Ovary (tissue), 7 donors: ENCODE measurements at regions not wholly inside any gene's neighbourhood (a gene's known extent, or its start where the extent isn't known, plus 50 kb on each side); places are given as distances from the start of the nearest gene placed in this dataset.

Experiments used
- DNase-seq, 5 donors: peaks; one replicate each; pipeline ENCODE4 v3.0.0-alpha.2; 2019 to 2020
- H3K27ac ChIP-seq, 2 donors: fragments of 200-600 bp; one replicate each; pipeline versions ENCODE4 v1.5.1 to v1.8.0; 2019 to 2022
- H3K27me3 ChIP-seq: fragments of 200-600 bp; one replicate; pipeline ENCODE4 v1.8.0; 2022
- H3K36me3 ChIP-seq: fragments of 200-600 bp; sonication (generic); one replicate; pipeline ENCODE4 v1.5.1; 2019
- H3K4me1 ChIP-seq: one replicate; pipeline ENCODE4 v1.8.1; 2013; ENCODE audit warnings: mild to moderate bottlenecking, moderate library complexity; ENCODE audit not compliant: insufficient read depth
- H3K4me3 ChIP-seq: fragments of 200-600 bp; sonication (generic); one replicate; pipeline ENCODE4 v1.5.1; 2017
- H3K9me3 ChIP-seq, 2 donors: fragments of 200-600 bp in 1 of 2; sonication (generic) in 1 of 2; one replicate each; pipeline versions ENCODE4 v1.5.1 to v1.8.1; 2013 to 2019; ENCODE audit warnings: mild to moderate bottlenecking in 1 of 2, moderate library complexity in 1 of 2
- EP300 ChIP-seq: sonication (generic); formaldehyde crosslinking; IDR thresholded peaks from one replicate; pipeline ENCODE4 v1.6.1; 2017; ENCODE audit warnings: antibody characterized with exemption
- POLR2A ChIP-seq: fragments of 450-650 bp; IDR thresholded peaks from one replicate; pipeline ENCODE4 v1.6.1; 2017; ENCODE audit warnings: antibody characterized with exemption, mild to moderate bottlenecking, moderate library complexity
- WGBS, 3 donors: extraction: QIAGEN DNeasy Blood & Tissue Kit in 1 of 3; methylation state at CpG; one replicate each; pipeline versions ENCODE4 v1.1.5 to v1.1.7; 2013 to 2017; 5-methylcytosine and 5-hydroxymethylcytosine counted together
- intact Hi-C, 4 donors: fragments of 100-400 bp; cut with DNase I; formaldehyde crosslinking; loops; one replicate each; pipeline versions ENCODE4 v1.11.0 to v1.15.1; 2022 to 2023
- TF ChIP-seq, protein P1 (sequence below), 3 donors: fragments of 450-650 bp in 2 of 3; fragments of 200-600 bp in 1 of 3; IDR thresholded peaks; one replicate each; pipeline versions ENCODE4 v1.5.1 to v1.8.0; 2016 to 2022; ENCODE audit warnings: antibody characterized with exemption in 3 of 3, mild to moderate bottlenecking in 1 of 3
- donor health status: DM: no; HTN: no; CAD: no; lungs with moderate emphysema.
- donor health status: DM: no; HTN: no; CAD: no.
- donor health status: Bipolar disorder and iron deficiency.
- donor health status: DM: no; HTN: no; CAD: no.
- donor health status: DM: yes; HTN: yes; CAD: no.

GRCh38 chr4:33886356-33886755 lies 2358.0 kb downstream of the ARAP2 start:
- Histone ChIP-seq H3K9me3 (no peaks in the 10 kb centered on the region), H3K27me3 (no peaks in the 10 kb centered on the region), H3K4me3 (no peak overlapping the region), H3K27ac (no peak overlapping the region), H3K36me3 (no peaks in the 10 kb centered on the region), H3K4me1 (no peaks in the 10 kb centered on the region)
- no peak for DNase-seq
- intact Hi-C loops, result no loop called here
- 87 to 95% (median 93%) methylated on average over 8 of the region's 8 CpGs for WGBS, 3 donors
- no peak for TF ChIP-seq POLR2A

DNA sequence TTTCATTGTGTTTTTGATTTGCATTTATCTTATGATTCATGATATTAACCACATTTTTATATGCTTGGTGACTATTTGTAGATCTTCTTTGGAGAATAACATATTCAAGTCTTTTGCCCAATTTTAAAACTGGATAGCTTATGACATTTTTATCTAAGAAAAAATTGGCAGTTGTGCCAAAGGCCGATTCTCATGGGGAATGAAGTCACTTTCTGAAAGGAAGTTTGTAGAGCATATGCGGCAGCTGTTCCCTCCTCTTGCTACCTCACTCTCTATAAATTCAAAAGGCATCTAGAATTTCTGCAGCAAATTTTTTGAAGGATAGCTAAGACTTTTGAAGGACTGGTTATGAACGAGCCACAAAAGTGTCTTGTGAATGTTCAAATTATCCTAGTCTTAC lies 2353.5 kb downstream of the ARAP2 start:
- 63 to 68% (median 65%) methylated on average over 3 of the region's 3 CpGs for WGBS, 3 donors
- intact Hi-C loops, result no loop called here
- Histone ChIP-seq H3K27ac (no peak overlapping the region), H3K4me1 (no peaks in the 10 kb centered on the region), H3K4me3 (no peak overlapping the region), H3K9me3 (no peaks in the 10 kb centered on the region), H3K27me3 (no peaks in the 10 kb centered on the region), H3K36me3 (no peaks in the 10 kb centered on the region)
- TF ChIP-seq, protein P1, sequence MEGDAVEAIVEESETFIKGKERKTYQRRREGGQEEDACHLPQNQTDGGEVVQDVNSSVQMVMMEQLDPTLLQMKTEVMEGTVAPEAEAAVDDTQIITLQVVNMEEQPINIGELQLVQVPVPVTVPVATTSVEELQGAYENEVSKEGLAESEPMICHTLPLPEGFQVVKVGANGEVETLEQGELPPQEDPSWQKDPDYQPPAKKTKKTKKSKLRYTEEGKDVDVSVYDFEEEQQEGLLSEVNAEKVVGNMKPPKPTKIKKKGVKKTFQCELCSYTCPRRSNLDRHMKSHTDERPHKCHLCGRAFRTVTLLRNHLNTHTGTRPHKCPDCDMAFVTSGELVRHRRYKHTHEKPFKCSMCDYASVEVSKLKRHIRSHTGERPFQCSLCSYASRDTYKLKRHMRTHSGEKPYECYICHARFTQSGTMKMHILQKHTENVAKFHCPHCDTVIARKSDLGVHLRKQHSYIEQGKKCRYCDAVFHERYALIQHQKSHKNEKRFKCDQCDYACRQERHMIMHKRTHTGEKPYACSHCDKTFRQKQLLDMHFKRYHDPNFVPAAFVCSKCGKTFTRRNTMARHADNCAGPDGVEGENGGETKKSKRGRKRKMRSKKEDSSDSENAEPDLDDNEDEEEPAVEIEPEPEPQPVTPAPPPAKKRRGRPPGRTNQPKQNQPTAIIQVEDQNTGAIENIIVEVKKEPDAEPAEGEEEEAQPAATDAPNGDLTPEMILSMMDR (IDR thresholded peaks at IDR 0.05), result no peak
- TF ChIP-seq EP300, result no peak
- TF ChIP-seq POLR2A, result no peak
- no peak for DNase-seq

DNA sequence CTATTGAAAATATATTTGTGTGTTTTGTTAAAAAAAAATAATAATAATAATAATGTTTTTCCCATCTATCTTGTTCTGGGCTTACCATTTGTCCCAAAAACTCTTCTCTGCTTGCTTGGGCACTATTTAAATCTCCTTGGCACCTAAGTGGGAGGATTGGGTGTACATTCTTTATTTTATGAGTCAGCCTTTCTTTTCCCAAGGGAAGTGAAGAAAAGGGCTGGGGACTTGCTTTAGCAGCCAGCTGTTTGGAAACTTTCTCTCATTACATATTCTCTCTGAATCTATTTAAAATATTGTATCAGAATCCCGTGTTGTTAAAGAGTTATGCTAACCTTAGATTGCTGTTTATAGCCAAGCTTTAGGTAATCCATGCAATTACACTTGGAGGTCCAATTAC lies 2332.4 kb downstream of the ARAP2 start:
- no peak for DNase-seq
- H3K36me3 ChIP-seq, result no peaks in the 10 kb centered on the region
- H3K9me3 ChIP-seq, result no peaks in the 10 kb centered on the region
- TF ChIP-seq EP300 (no peak), POLR2A (no peak)
- TF ChIP-seq, protein P1 (IDR thresholded peaks at IDR 0.05), result no peak
- no peak overlapping the region for H3K4me3 ChIP-seq
- no peaks in the 10 kb centered on the region for H3K27me3 ChIP-seq
- no peak overlapping the region for H3K27ac ChIP-seq
- 65 to 74% (median 72%) methylated on average over 1 of the region's 1 CpG for WGBS, 3 donors
- H3K4me1 ChIP-seq, result no peaks in the 10 kb centered on the region
- intact Hi-C loops, result no loop called here

GRCh38 chr4:33914386-33914785 lies 2329.9 kb downstream of the ARAP2 start:
- Histone ChIP-seq H3K4me1 (no peaks in the 10 kb centered on the region), H3K27ac (no peak overlapping the region), H3K9me3 (no peaks in the 10 kb centered on the region), H3K27me3 (no peaks in the 10 kb centered on the region), H3K36me3 (no peaks in the 10 kb centered on the region), H3K4me3 (no peak overlapping the region)
- intact Hi-C loops, result no loop called here
- WGBS, 3 donors, result 69 to 78% (median 76%) methylated on average over 2 of the region's 2 CpGs
- TF ChIP-seq EP300, result no peak
- TF ChIP-seq, protein P1 (IDR thresholded peaks at IDR 0.05), result no peak
- TF ChIP-seq POLR2A, result no peak
- DNase-seq, result no peak

- Histone ChIP-seq H3K27ac (no peak overlapping the region), H3K36me3 (no peaks in the 10 kb centered on the region), H3K4me3 (no peak overlapping the region), H3K27me3 (no peaks in the 10 kb centered on the region), H3K4me1 (no peaks in the 10 kb centered on the region), H3K9me3 (no peaks in the 10 kb centered on the region)
- intact Hi-C loops, result no loop called here
- no peak for DNase-seq
- TF ChIP-seq, protein P1 (IDR thresholded peaks at IDR 0.05), result no peak
- no peak for TF ChIP-seq EP300
- TF ChIP-seq POLR2A, result no peak
- WGBS, 3 donors, result 92 to 96% (median 95%) methylated on average over 1 of the region's 1 CpG
Measured at GRCh38 chr4:33923469-33923868, 2320.8 kb downstream of the ARAP2 start.
